HG02623 (cell line): ENCODE measurements at regions not wholly inside any gene's neighbourhood (a gene's known extent, or its start where the extent isn't known, plus 50 kb on each side); places are given as distances from the start of the nearest gene placed in this dataset.
"Not testable (repeated sequence)": the region's sequence is repeated elsewhere in the genome, so short reads cannot be mapped to it uniquely, and the experiment has no call there.

Experiments used
- ATAC-seq: cut with Tn5 transposase; IDR thresholded peaks from one replicate; pipeline ENCODE4 v1.9.1; 2021; ENCODE audit warnings: moderate library complexity; ENCODE audit not compliant: unreplicated experiment

DNA sequence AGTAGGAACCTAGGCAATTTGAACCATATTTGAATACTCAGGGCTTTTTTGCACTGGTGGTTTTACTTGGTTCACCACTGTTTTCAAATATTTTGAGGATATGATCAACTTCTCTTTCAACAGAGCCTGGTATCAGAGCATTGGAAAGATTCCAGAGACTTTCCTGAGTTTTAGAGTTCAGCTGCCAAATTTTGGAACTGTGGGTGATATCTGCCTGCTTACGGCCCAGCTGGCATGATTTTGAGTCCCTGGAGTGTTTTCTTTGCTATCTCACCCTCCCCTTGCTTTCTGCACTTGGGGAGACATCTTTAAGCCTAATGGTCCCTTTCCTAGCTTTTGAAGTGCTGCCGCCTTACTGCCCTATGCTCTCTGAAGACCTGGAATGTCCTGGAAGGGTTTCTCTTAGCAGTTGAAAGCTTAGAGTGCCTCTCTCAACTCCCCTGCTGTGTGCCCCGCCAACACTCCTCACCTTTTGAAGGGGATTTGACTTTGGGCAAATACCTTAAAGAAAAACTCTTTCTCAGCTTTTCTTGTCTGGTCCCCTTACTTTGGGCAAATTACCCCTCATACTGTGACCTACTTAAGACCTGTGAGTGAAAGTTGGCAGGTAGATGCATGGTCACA lies 539.1 kb downstream of the MFSD1 start:
- ATAC-seq: no peak

DNA sequence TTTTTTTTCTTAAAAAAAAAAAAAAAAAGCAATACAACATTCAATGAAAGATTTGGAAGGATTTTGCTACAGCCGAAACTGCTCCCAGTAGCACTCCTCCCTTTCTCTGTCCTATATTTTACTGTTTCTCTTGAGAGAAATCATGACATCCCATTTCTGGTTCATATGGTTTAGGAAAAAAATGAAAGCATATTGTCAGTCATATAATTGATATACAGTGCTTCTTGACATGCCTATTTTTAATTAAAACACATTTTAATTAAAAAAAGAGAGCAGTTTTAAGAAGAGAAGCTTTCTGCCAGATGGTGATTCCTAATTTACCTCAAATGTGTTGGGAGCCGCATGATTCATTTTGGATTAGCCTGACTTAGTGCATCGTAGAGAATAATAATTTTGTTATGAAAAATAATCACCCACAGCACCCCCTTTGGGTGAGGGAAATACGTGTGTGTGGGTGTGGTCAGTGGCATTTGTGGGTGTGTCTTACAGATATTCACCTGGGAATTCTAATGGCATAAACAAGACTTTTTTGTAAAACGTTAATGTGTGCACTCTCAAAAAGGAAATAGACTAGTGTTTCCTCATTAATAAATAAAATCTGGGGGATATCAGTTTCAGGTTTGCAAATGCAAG lies 544.5 kb downstream of the MFSD1 start:
- ATAC-seq: no peak

DNA sequence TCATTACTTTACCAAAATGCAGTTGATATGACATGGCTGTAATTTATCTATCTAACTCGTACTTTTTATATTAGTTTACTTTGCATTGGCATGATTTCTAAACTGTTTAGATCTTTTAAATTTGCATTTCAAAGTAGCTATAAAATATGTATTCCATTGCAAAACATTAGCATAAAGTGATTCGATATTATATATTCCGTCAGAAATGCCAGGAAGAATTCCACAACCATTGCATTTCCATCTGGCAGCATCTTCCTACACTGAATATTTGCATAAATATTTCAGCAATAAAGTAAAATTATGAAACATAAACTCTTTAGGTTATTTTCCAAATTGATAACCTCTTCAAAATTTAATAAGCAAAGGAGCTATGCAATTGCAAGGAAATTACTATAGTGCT lies 546.6 kb downstream of the MFSD1 start:
- no peak for ATAC-seq

DNA sequence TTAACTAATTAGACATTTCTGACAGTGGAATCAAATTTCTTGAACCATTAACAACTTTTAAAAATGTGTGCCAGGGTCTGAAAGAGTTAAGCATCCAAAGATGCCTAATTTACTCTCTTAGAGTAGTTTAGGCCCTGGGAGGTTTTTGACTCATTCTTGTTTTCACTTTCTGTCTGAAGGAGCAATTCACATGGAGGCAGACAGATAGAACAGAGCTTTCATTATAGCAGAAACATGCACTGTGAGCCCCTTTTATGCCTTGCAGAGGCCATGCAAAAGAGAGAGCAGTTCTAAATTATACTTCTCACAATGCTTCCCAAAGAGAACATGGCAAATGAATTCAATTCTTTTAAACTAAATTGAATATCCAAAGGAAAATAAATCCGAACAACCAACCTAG lies 554.8 kb downstream of the MFSD1 start:
- ATAC-seq: no peak

DNA sequence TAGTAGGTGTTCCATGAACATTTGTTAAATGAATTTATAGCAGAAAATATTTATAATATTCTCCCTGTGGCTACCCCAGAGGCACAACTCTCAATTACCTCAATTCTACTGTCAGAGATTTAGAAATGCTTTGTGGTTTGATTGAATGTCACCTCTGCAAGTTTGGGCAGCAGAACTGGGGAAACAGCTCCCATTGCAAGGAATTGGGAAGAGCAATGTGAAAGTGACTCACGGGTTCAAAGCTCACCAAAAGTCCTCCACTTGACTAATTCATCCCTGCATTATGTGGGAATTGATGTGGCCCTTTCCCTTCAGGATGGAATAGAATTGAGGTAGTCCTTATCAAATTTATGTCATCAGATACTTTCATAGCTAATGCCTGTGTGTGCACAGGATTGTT lies 562.7 kb downstream of the MFSD1 start:
- ATAC-seq: no peak

DNA sequence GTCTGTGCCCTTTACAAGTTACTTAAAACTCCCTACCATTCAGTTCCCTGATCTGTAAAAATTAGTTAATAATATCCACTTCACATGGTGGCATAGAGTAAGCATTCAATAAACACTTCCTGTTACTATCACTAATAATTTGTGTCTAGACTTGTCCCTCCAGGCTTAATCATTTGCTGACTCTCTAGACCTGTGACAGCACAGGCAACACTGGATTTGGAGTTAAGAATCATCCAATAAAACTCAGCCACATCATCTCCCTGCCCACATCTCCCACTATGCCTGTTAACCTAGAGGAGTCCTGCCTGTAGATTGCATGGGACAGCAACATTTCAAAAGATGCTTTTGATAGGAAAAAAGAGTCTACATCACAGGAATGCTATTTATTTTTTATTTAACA lies 564.6 kb downstream of the MFSD1 start:
- no peak for ATAC-seq

DNA sequence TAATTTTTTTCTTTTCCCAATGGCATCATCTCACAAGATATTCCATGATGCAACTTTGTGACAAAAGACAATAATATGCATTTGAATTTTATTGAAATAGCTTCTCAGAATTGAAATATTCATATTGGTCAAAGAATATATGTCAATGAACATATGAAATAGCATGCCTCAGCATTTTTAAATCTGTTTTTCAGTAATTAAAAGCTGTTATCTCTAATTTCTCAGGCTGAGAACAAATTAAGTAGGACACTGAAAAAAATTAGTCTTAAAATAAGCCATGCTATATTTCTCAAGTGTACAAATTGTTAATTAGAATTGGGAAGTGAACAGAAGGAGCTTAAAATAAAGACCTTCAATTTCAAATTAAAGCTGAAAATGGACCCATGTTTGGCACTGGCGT lies 570.1 kb downstream of the MFSD1 start:
- no peak for ATAC-seq

DNA sequence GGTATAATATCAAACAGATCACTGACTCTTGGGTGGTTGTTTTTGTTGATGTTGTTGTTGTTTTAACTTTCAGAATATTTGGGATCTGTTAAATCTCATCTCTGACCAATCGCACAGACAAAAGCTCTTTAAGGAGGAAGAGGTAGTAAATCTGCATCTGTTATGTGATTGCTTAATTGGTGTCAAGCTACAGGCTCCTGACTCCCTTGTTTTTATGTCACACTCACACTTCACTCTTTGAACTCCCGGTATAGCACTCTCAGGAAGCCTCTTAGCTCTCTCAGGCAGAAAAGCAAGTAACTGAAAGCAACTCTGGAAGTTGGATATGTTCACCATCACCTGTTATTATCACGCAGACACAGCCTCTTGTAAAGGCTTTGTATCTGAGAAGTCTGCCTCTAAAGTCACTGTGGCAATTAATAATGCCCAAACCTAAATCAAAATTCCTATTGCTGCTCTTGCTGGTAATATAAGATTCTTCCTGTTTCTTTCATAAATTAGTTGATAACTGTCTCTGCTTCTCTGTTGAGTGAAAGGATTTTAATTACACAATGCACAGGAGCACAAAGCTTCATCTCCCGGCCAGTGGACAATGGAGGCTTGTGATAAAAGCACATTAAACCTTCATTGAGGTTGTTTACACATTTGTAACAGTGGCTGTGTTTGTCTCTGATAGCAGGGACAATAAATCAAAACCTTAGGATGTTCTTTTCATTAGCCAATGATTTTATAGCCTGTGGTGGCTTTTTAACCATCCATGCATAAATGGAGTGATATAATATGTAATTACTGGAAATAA lies 576.7 kb downstream of the MFSD1 start:
- ATAC-seq: no peak

DNA sequence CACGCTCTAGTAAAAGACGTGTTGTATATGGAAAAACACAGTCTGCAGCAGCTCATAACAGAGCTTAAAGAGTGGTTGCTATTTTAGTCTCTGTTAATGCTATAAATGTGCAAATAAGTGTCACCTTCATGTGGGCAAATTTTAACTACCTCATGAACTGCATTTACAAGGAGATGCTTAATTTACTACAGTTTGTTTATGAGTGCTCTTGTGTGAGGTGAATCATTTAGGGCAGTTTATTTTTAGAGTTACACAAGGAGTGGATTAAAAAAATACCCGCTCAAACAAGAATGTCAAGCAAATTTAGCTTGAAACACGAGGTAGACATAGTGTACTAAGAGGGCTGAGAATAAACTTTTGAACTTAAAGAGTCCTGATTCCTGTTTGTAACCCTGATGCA lies 579.0 kb downstream of the MFSD1 start:
- no peak for ATAC-seq

DNA sequence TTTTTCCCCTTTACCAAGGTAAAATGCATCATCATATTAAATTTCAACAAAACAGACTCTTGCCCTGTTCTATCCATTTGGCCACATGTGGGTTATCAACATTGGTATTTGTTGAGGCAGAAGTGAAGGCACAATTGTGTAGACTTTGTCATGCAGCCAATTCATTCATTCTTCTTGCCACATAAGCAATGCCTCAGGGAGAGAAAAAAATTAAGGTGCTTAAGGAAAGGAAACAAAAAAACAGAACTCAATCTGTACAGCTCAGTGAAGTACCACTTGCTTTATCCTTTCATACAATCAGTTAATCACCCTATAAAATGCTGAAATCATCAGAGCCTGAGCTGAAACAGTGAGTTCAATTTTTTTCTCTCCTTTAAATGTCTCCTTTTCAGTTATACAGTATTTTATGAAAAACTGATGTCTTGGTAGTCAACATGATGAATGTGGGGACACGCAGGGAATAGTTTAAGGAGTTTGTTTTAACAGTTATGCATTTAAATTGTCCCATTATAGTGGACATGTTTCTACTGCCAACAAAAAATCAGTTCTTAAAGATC lies 588.9 kb downstream of the MFSD1 start:
- ATAC-seq: no peak

DNA sequence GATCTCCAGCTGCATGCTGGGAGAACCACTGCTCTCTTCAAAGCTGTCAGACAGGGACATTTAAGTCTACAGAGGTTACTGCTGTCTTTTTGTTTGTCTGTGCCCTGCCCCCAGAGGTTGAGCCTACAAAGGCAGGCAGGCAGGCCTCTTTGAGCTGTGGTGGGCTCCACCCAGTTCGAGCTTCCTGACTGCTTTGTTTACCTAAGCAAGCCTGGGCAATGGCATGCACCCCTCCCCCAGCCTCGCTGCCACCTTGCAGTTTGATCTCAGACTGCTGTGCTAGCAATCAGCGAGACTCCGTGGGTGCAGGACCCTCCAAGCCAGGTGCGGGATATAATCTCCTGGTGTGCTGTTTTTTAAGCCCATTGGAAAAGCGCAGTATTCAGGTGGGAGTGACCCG lies 591.0 kb upstream of the IL12A start:
- not testable (repeated sequence) for ATAC-seq

DNA sequence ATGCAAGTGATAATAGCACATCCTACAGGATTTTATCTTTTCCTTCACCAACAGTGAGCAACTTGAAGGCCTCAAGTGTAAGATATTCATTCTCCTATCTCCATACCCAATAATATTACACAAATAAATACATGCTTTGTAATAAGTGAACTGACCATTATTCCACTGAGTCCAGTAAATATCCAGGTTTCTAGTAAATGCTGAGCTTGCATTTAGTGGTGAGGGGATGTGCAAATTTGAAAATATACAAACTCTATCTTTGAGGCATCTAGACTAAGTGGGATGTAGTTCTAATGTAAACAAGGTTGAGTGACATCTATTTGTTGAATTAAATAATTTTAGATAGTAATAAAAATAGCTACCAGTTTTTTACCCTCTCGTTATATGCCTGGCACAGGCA lies 587.6 kb upstream of the IL12A start:
- no peak for ATAC-seq

DNA sequence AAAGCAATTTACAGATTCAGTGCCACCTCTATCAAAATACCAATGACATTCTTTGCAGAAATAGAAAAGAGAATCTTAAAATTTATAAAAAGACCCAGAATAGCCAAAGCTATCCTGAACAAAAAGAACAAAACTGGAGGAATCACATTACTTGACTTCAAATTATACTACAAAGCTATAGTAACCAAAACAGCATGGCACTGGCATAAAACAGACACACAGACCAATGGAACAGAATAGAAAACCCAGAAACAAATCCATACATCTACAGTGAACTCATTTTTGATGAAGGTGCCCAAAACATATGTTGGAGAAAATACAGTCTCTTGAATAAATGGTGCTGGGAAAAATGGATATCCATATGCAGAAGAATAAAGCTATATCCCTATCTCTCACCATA lies 578.9 kb upstream of the IL12A start:
- ATAC-seq: not testable (repeated sequence)

DNA sequence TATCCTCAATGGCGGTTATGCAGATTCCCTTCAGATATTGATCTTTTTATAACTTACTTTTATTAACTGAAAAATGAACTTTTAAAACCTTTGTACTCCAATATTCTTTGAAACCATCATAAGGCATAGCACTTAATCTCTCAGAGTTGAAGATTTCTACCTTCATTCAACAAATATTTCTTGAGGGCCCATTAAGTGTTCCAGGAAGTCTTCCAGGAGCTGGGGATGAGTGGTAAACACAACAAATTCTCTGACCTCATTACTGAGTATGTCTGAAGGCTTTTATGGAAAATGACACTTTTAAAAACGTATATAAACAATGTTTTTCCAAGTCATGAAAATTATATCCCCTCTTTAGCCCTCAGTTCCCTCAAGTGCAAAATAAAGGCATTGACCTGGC lies 575.3 kb upstream of the IL12A start:
- ATAC-seq: no peak

DNA sequence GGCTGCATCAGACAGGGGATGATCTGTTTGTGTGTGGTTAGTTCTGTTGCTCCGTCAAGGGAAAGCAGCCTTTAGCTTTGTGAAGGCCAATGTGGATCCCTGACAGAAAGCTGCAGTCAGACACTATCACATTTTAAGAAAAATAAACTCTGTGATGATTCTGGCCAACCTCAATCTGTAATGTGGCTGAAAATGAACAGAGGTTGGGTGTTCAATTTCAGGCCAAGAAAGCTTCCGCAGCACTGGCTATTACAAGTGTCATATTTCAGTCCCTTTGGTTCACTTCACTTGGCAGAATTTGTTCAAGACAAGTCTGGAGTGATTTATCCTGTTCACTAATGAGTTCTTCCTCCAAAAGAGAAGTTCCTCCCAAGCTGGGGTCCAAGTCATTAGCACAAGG lies 571.8 kb upstream of the IL12A start:
- ATAC-seq: no peak

DNA sequence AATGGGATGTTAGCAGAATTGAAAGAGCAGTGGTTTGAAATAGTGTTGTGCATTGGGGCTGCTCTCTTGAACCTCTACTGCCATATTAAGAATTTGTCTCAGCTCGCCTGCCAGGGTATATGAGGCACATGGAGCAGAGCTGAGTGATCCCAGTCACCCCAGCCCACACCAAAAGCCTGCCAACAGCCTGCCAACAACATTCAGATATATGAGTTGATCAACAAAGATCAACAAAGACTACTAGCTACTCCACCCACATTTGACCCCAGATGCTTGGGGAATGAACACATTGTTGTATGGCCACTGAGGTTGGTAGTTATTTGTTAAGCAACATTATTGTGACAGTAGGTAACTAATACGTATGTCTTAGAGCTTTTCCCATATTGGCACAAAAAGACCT lies 570.9 kb upstream of the IL12A start:
- ATAC-seq: no peak

DNA sequence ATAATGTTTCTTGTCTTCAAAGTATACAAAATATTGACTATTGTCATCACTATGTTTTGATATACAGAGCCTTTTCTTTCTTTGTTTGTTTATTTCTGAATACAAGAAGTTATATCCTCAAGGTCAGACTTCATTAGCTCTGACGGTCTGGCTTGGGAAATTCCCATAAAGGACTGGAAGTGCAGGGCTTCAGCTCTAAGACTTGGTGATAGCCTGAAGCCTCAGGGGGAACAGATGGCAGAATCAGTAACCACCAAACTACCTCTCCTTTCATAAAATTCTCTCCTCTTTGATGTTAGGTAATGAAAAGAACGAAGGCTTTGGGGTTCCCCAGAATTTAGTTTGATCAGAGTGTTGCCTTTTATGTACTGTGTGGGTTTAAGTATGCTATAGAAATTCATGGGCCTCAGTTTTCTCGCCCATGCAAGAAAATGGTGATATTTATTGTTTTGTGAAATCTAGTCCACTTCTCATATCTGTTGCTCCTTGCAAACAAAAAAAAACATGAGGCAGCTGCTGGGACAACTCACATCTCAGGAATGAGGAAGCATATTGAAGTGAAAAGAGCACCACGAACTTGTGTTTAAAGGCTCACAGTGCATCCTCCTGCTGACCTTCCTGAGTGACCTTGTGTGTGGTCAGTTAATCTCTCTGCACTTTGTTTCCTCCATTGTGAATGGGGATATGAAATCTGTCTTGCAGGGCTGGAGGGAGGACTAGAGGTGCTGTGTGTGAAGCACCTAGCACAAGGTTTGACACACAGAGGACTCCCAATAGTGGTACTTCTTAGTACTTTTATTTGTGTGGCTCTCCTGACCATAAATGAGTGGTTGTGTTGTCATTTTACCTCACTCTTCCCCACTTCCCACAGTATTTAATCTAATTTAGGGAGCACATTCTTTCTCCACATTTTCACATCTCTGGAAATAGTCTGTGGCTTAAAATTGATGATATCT lies 569.8 kb upstream of the IL12A start:
- ATAC-seq: no peak

DNA sequence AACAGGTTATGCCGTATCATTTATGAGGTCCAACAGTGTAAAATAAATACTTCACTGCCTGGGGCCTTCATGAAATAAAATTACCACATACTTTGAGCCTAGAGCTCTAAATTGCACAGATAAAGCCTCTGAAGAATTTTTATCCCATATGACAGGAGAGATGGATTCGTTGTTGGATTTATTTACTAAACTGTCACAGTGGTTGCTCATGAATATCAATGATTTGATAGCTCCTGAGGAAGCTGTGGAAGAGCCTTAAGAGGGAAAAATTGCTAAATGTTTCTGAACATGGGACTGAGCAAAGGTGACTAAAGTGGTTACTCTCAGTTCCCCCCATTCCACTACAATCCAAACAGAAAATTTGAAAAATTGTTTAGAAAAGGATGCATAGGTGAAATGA lies 558.9 kb upstream of the IL12A start:
- ATAC-seq: no peak

DNA sequence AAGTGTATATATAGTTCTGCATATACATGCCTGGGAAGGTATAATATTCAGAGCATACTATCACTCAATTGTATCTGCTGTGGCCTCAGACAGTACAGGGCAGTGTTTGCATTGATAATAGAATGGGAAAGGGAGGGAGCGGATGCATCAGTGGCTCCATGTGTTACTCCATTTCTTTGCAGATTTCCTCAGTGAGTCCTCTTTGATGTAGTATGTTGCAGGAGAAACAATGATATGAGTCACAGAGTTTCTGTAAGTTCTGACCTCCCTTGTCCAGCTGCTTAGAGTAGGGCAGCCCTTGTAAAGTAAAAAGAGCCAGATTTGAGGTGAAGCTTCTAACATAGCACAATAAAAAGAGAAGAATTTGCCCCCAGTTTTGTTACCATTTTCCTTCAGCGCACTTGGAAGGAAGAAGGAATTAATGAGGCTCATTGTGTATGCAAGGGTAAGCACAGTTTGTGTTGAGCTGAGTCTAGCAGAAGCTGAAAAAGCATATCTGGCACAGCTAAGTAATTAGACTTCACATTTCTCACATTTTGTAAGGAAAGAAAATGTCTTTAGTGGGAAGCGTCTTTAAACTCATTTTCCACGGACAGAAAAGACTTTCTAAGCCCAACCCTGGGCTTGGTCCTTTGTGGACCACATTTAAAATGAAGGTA lies 555.8 kb upstream of the IL12A start:
- ATAC-seq: no peak

DNA sequence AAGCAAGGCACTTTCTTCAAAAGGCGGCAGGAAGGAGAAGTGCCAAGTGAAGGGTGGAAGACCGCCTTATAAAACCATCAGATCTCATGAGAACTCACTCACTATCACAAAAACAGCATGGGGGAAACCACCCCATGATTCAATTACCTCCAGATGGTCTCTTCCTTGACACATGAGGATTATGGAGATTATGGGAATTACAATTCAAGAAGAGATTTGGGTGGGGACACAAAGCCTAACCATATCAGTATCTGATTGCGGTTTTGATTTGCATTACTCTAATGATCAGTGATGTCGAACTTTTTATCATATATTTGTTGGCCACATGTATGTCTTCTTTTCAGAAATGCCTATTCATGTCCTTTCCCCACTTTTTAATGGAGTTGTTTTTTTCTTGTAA lies 549.3 kb upstream of the IL12A start:
- ATAC-seq: no peak
